HCT116 (cell line): ENCODE measurements at regions not wholly inside any gene's neighbourhood (a gene's known extent, or its start where the extent isn't known, plus 50 kb on each side); places are given as distances from the start of the nearest gene placed in this dataset.

Experiments
- ATAC-seq: fragments of 200-7000 bp; cut with Tn5 transposase; 2 replicates; pipeline ENCODE4 v1.9.1; 2020; ENCODE audit warnings: mild to moderate bottlenecking, moderate library complexity
- BruUV-seq: library from RNA; stranded (reverse); fragments of 400-500 nt; replicated peaks from 2 replicates; lab custom pipeline; 2021; lab: Mats Ljungman, UMichigan
- CTCF ChIA-PET: fragments of 300-600 bp; sonication (Branson Sonifier 250); formaldehyde crosslinking; loops from one replicate; lab custom pipeline; 2021; ENCODE audit warnings: antibody characterized with exemption; lab: Charles Lee
- POLR2A ChIA-PET: fragments of 300-600, 350-600 bp; sonication (Branson Sonifier 250); formaldehyde crosslinking; loops from one replicate; lab custom pipeline; 2021; ENCODE audit warnings: antibody characterized with exemption; lab: Charles Lee
- RAD21 ChIA-PET, 2 experiments: fragments of 300-600 bp; sonication (Branson Sonifier 250); formaldehyde crosslinking; loops; one replicate each; lab custom pipeline; 2023; ENCODE audit warnings: low total read pairs in 2 of 2; ENCODE audit not compliant: uncharacterized antibody in 2 of 2, unreplicated experiment in 2 of 2, low non-redundant PET in 1 of 2; lab: Charles Lee
- DNase-seq: peaks from one replicate; pipeline ENCODE4 v3.0.0-alpha.2; 2010; ENCODE audit warnings: low read depth, low spot score
- H2AFZ ChIP-seq: fragments of 200-600 bp; shearing (Covaris generic), sonication (generic); 2 replicates; pipeline ENCODE4 v1.6.1; 2017; ENCODE audit warnings: low read depth, mixed run types, mixed read lengths, antibody characterized with exemption, low read length; ENCODE audit not compliant: poor library complexity, severe bottlenecking
- H3K27ac ChIP-seq: 2 replicates; pipeline ENCODE4 v1.5.1; 2012; ENCODE audit warnings: low read depth, low read length
- H3K27me3 ChIP-seq: fragments of 200-600 bp; sonication (generic); 2 replicates; pipeline ENCODE4 v1.6.1; 2016; ENCODE audit warnings: mixed run types, low read length, mixed read lengths; ENCODE audit not compliant: insufficient read depth
- H3K36me3 ChIP-seq, 2 experiments: fragments of 200-500 bp in 1 of 2; fragments of 200-600 bp in 1 of 2; sonication (Bioruptor generic) in 1 of 2; sonication (generic) in 1 of 2; 2 replicates each; pipeline versions ENCODE4 v1.5.1 to v1.6.1; 2014 to 2016; ENCODE audit warnings: low read length in 2 of 2, inconsistent platforms in 1 of 2, mixed read lengths in 1 of 2, mixed run types in 1 of 2; ENCODE audit not compliant: insufficient read depth in 2 of 2, control insufficient read depth in 1 of 2
- H3K4me1 ChIP-seq, 2 experiments: fragments of 200-600 bp in 1 of 2; sonication (generic) in 1 of 2; 2 replicates each; pipeline versions ENCODE4 v1.5.1 to v1.6.1; 2012 to 2017; ENCODE audit warnings: low read length in 2 of 2, inconsistent platforms in 1 of 2, mild to moderate bottlenecking in 1 of 2, mixed read lengths in 1 of 2, mixed run types in 1 of 2, moderate library complexity in 1 of 2; ENCODE audit not compliant: insufficient read depth in 2 of 2, control insufficient read depth in 1 of 2
- H3K4me2 ChIP-seq: fragments of 200-600 bp; sonication (generic); 2 replicates; pipeline ENCODE4 v1.6.1; 2017; ENCODE audit warnings: mixed run types, low read length, mixed read lengths
- H3K4me3 ChIP-seq, 2 experiments: fragments of 200-600 bp in 1 of 2; sonication (generic) in 1 of 2; replicated peaks in 1 of 2; 2 replicates each; pipeline ENCODE4 v1.5.1; 2011 to 2016; ENCODE audit warnings: low read length in 2 of 2, control low read depth in 1 of 2, low read depth in 1 of 2, mild to moderate bottlenecking in 1 of 2, mixed read lengths in 1 of 2, mixed run types in 1 of 2
- H3K79me2 ChIP-seq: fragments of 200-600 bp; sonication (generic); 2 replicates; pipeline ENCODE4 v1.6.1; 2017; ENCODE audit warnings: mild to moderate bottlenecking, mixed run types, low read length, moderate library complexity, mixed read lengths; ENCODE audit not compliant: insufficient read depth
- H3K9ac ChIP-seq: fragments of 200-600 bp; sonication (generic); 2 replicates; pipeline ENCODE4 v1.6.1; 2016; ENCODE audit warnings: low read length, mixed read lengths
- H3K9me2 ChIP-seq: fragments of 200-600 bp; sonication (generic), shearing (Covaris generic); 2 replicates; pipeline ENCODE4 v1.6.1; 2017; ENCODE audit warnings: mixed run types, mild to moderate bottlenecking, moderate library complexity; ENCODE audit not compliant: insufficient read depth
- H3K9me3 ChIP-seq, 2 experiments: fragments of 200-500 bp in 1 of 2; fragments of 200-600 bp in 1 of 2; sonication (Bioruptor generic) in 1 of 2; sonication (generic) in 1 of 2; 2 replicates each; pipeline ENCODE4 v1.6.1; 2014 to 2017; ENCODE audit warnings: low read length in 2 of 2, mixed read lengths in 2 of 2, inconsistent platforms in 1 of 2, low read depth in 1 of 2, mild to moderate bottlenecking in 1 of 2, mixed run types in 1 of 2, moderate library complexity in 1 of 2; ENCODE audit not compliant: control insufficient read depth in 1 of 2, insufficient read depth in 1 of 2
- H4K20me1 ChIP-seq: fragments of 200-600 bp; sonication (generic), shearing (Covaris generic); 2 replicates; pipeline ENCODE4 v1.6.1; 2017; ENCODE audit warnings: mixed run types, mild to moderate bottlenecking, moderate library complexity; ENCODE audit not compliant: insufficient read depth
- ATF3 ChIP-seq: IDR thresholded peaks from 2 replicates; pipeline ENCODE4 v1.6.1; 2012
- CEBPB ChIP-seq: IDR thresholded peaks from 2 replicates; pipeline ENCODE4 v1.6.1; 2012; ENCODE audit warnings: low read depth
- CTCF ChIP-seq, 3 experiments: fragments of 200-600 bp in 1 of 3; sonication (generic) in 1 of 3; IDR thresholded peaks in 2 of 3; conservative IDR thresholded peaks in 1 of 3; 2 replicates each; pipeline ENCODE4 v1.5.1; 2012 to 2017; ENCODE audit warnings: low read depth in 2 of 3, low read length in 2 of 3, antibody characterized with exemption in 1 of 3, borderline replicate concordance in 1 of 3, control low read depth in 1 of 3, mild to moderate bottlenecking in 1 of 3, mixed read lengths in 1 of 3, mixed run types in 1 of 3, moderate library complexity in 1 of 3; ENCODE audit not compliant: insufficient read depth in 1 of 3
- EGR1 ChIP-seq: IDR thresholded peaks from 2 replicates; pipeline ENCODE4 v1.6.1; 2012; ENCODE audit warnings: low read depth
- ELF1 ChIP-seq: IDR thresholded peaks from 2 replicates; pipeline ENCODE4 v1.6.1; 2012; ENCODE audit warnings: low read depth, borderline replicate concordance
- EZH2 ChIP-seq: fragments of 200-600 bp; sonication (generic); IDR thresholded peaks from 2 replicates; pipeline ENCODE4 v1.6.1; 2017; ENCODE audit warnings: antibody characterized with exemption, mixed run types
- EZH2phosphoT487 ChIP-seq: fragments of 200-600 bp; IDR thresholded peaks from 2 replicates; pipeline ENCODE4 v1.6.1; 2018; ENCODE audit warnings: antibody characterized with exemption, borderline replicate concordance
- FOSL1 ChIP-seq: IDR thresholded peaks from 2 replicates; pipeline ENCODE4 v1.6.1; 2012; ENCODE audit warnings: low read depth
- JUND ChIP-seq: IDR thresholded peaks from 2 replicates; pipeline ENCODE4 v1.6.1; 2012
- POLR2A ChIP-seq: IDR thresholded peaks from 2 replicates; pipeline ENCODE4 v1.7.0; 2011; ENCODE audit warnings: borderline replicate concordance; ENCODE audit not compliant: insufficient read depth, insufficient read length; ENCODE audit errors: extremely low read depth
- POLR2AphosphoS5 ChIP-seq: IDR thresholded peaks from 2 replicates; pipeline ENCODE4 v1.6.1; 2011; ENCODE audit warnings: mild to moderate bottlenecking, low read depth, low read length, moderate library complexity
- REST ChIP-seq: IDR thresholded peaks from 2 replicates; pipeline ENCODE4 v1.6.1; 2012; ENCODE audit warnings: low read depth
- SIN3A ChIP-seq: IDR thresholded peaks from 2 replicates; pipeline ENCODE4 v1.6.1; 2012; ENCODE audit warnings: low read depth
- SP1 ChIP-seq: IDR thresholded peaks from 2 replicates; pipeline ENCODE4 v1.6.1; 2012; ENCODE audit warnings: low read depth
- SRF ChIP-seq: IDR thresholded peaks from 2 replicates; pipeline ENCODE4 v1.6.1; 2012; ENCODE audit warnings: low read depth
- TCF7L2 ChIP-seq: IDR thresholded peaks from 2 replicates; pipeline ENCODE4 v1.7.0; 2011; ENCODE audit warnings: borderline replicate concordance, inconsistent platforms; ENCODE audit not compliant: insufficient read depth, insufficient read length; ENCODE audit errors: extremely low read depth
- YY1 ChIP-seq: IDR thresholded peaks from 2 replicates; pipeline ENCODE4 v1.6.1; 2011; ENCODE audit warnings: low read length, low read depth, moderate library complexity, mild to moderate bottlenecking; ENCODE audit not compliant: insufficient replicate concordance; ENCODE audit errors: extremely low read depth
- ZFX ChIP-seq: fragments of 450-650 bp; IDR thresholded peaks from 2 replicates; pipeline ENCODE4 v1.6.1; 2017
- intact Hi-C: fragments of 100-400 bp; cut with micrococcal nuclease; formaldehyde crosslinking; loops from 2 replicates; pipeline ENCODE4 v1.10.0; 2022
- TF ChIP-seq, protein P1 (sequence below): IDR thresholded peaks from 2 replicates; pipeline ENCODE4 v1.6.1; 2011; ENCODE audit warnings: mild to moderate bottlenecking, low read length, moderate library complexity; ENCODE audit not compliant: insufficient replicate concordance; ENCODE audit errors: extremely low read depth

GRCh38 chr3:76367281-76367680 is 581.9 kb upstream of the ZNF717 start:
- POLR2A ChIA-PET = no interaction called here
- no peaks in the 10 kb centered on the region for H3K4me1 ChIP-seq
- no peak for ATAC-seq
- CTCF ChIA-PET = no interaction called here
- BruUV-seq = no TSS peak
- no peak overlapping the region for H3K4me3 ChIP-seq
- H3K36me3 ChIP-seq = no peaks in the 10 kb centered on the region
- H3K9me3 ChIP-seq = peaks cover 3 to 10% of the 10 kb centered on the region in 2 experiments; a peak in 2 of 4 replicates
- DNase-seq = no peak
- H3K27me3 ChIP-seq = no peaks in the 10 kb centered on the region
- no peak overlapping the region for H3K4me2 ChIP-seq
- no peak overlapping the region for H3K27ac ChIP-seq
- no peaks in the 10 kb centered on the region for H3K79me2 ChIP-seq
- intact Hi-C loops = no loop called here
- TF ChIP-seq ATF3 = no peak
- no peak for TF ChIP-seq POLR2A
- no peak for TF ChIP-seq POLR2AphosphoS5
- no peak for TF ChIP-seq ZFX
- TF ChIP-seq ELF1 = no peak
- no peak for TF ChIP-seq SIN3A
- no peak for TF ChIP-seq TCF7L2
- no peak for TF ChIP-seq REST
- TF ChIP-seq EZH2 = no peak
- no peak for TF ChIP-seq YY1
- no peak for TF ChIP-seq JUND
- no peak for TF ChIP-seq FOSL1
- no peak for TF ChIP-seq SRF
- TF ChIP-seq EGR1 = no peak
- TF ChIP-seq CTCF (IDR thresholded peaks at IDR 0.05 in 2 of 3, conservative IDR thresholded peaks at IDR 0.05 in 1 of 3; ENCODE audit: borderline replicate concordance in 1 of 3, insufficient read depth in 1 of 3, low read depth in 2 of 3, low read length in 2 of 3) = no peak
- TF ChIP-seq, protein P1, sequence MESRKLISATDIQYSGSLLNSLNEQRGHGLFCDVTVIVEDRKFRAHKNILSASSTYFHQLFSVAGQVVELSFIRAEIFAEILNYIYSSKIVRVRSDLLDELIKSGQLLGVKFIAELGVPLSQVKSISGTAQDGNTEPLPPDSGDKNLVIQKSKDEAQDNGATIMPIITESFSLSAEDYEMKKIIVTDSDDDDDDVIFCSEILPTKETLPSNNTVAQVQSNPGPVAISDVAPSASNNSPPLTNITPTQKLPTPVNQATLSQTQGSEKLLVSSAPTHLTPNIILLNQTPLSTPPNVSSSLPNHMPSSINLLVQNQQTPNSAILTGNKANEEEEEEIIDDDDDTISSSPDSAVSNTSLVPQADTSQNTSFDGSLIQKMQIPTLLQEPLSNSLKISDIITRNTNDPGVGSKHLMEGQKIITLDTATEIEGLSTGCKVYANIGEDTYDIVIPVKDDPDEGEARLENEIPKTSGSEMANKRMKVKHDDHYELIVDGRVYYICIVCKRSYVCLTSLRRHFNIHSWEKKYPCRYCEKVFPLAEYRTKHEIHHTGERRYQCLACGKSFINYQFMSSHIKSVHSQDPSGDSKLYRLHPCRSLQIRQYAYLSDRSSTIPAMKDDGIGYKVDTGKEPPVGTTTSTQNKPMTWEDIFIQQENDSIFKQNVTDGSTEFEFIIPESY = no peak
- TF ChIP-seq EZH2phosphoT487 = no peak
- no peak for TF ChIP-seq SP1
- TF ChIP-seq CEBPB = no peak
- TF ChIP-seq, all 23 proteins: peak for 0
- Histone ChIP-seq H2AFZ (no peak overlapping the region), H3K9ac (no peak overlapping the region), H3K9me2 (no peaks in the 10 kb centered on the region), H4K20me1 (no peaks in the 10 kb centered on the region)
- RAD21 ChIA-PET = no interaction called here
